H1 (cell line): ENCODE measurements at regions not wholly inside any gene's neighbourhood (a gene's known extent, or its start where the extent isn't known, plus 50 kb on each side); places are given as distances from the start of the nearest gene placed in this dataset.

Experiments
- CTCF ChIA-PET: fragments of 300-600 bp; sonication (Branson Sonifier 250); formaldehyde crosslinking; loops from one replicate; lab custom pipeline; 2021; ENCODE audit not compliant: partially characterized antibody; lab: Charles Lee
- POLR2A ChIA-PET: fragments of 300-600 bp; sonication (Branson Sonifier 250); formaldehyde crosslinking; loops from one replicate; lab custom pipeline; 2021; ENCODE audit warnings: inconsistent platforms; ENCODE audit not compliant: partially characterized antibody; lab: Charles Lee
- DNase-seq, 2 experiments: peaks; one replicate each; pipeline versions ENCODE4 v3.0.0 to v3.0.0-alpha.2; 2010 to 2022; ENCODE audit warnings: low spot score in 2 of 2, low read depth in 1 of 2, mixed read lengths in 1 of 2
- FAIRE-seq: peaks from 2 replicates; lab custom pipeline; 2011; peaks lifted over from hg19 to GRCh38; lab: Jason Lieb, UNC
- H2AFZ ChIP-seq: 2 replicates; pipeline ENCODE4 v1.8.1; 2012; ENCODE audit warnings: low read length, inconsistent platforms
- H2AK5ac ChIP-seq: 2 replicates; pipeline ENCODE4 v1.6.1; 2013; ENCODE audit warnings: low read depth, low read length
- H2BK120ac ChIP-seq: replicated peaks from 2 replicates; pipeline ENCODE3; 2013; ENCODE audit warnings: low read depth, low read length, inconsistent platforms
- H2BK12ac ChIP-seq: 2 replicates; pipeline ENCODE4 v1.6.1; 2013; ENCODE audit warnings: low read depth, low read length
- H2BK15ac ChIP-seq: 2 replicates; pipeline ENCODE4 v1.6.1; 2013; ENCODE audit warnings: low read length
- H2BK20ac ChIP-seq: 2 replicates; pipeline ENCODE4 v1.6.1; 2013; ENCODE audit warnings: low read length
- H2BK5ac ChIP-seq: 2 replicates; pipeline ENCODE4 v1.6.1; 2013; ENCODE audit warnings: low read depth, low read length
- H3K14ac ChIP-seq: 2 replicates; pipeline ENCODE4 v1.6.1; 2013; ENCODE audit warnings: inconsistent platforms; ENCODE audit not compliant: insufficient read length
- H3K18ac ChIP-seq: 2 replicates; pipeline ENCODE4 v1.6.1; 2013; ENCODE audit warnings: low read length; ENCODE audit errors: extremely low read depth
- H3K23ac ChIP-seq: 2 replicates; pipeline ENCODE4 v1.6.1; 2013; ENCODE audit warnings: inconsistent platforms; ENCODE audit not compliant: insufficient read length
- H3K23me2 ChIP-seq: 2 replicates; pipeline ENCODE4 v1.6.1; 2013; ENCODE audit warnings: low read depth, low read length
- H3K27ac ChIP-seq: 2 replicates; pipeline ENCODE4 v1.6.1; 2011; ENCODE audit warnings: low read depth, low read length, inconsistent platforms
- H3K27me3 ChIP-seq, 4 experiments: replicated peaks in 1 of 4; 1 replicate in 1 of 4; 2 replicates in 3 of 4; pipeline versions ENCODE4 v1.6.1 to v1.8.1; 2011 to 2013; ENCODE audit warnings: low read length in 3 of 4, mild to moderate bottlenecking in 3 of 4, inconsistent platforms in 2 of 4, mixed read lengths in 2 of 4, moderate library complexity in 1 of 4; ENCODE audit not compliant: control insufficient read depth in 3 of 4, insufficient read depth in 3 of 4; ENCODE audit errors: extremely low read depth in 1 of 4
- H3K36me3 ChIP-seq, 4 experiments: 2 replicates each; pipeline versions ENCODE4 v1.6.1 to v1.8.1; 2011 to 2013; ENCODE audit warnings: mild to moderate bottlenecking in 4 of 4, low read length in 3 of 4, moderate library complexity in 2 of 4, control low read depth in 1 of 4, inconsistent platforms in 1 of 4; ENCODE audit not compliant: insufficient read depth in 4 of 4, control insufficient read depth in 2 of 4
- H3K4ac ChIP-seq: replicated peaks from 2 replicates; pipeline ENCODE3; 2013; ENCODE audit warnings: low read length, low read depth, mixed read lengths, inconsistent platforms; ENCODE audit not compliant: insufficient read length
- H3K4me1 ChIP-seq, 4 experiments: replicated peaks in 1 of 4; 1 replicate in 1 of 4; 2 replicates in 3 of 4; pipeline versions ENCODE4 v1.6.1 to v1.8.1; 2011 to 2013; ENCODE audit warnings: low read length in 3 of 4, inconsistent platforms in 2 of 4, mixed read lengths in 1 of 4; ENCODE audit not compliant: insufficient read depth in 4 of 4, control insufficient read depth in 3 of 4
- H3K4me2 ChIP-seq, 2 experiments: 2 replicates each; pipeline versions ENCODE4 v1.6.1 to v1.8.1; 2011 to 2013; ENCODE audit warnings: low read depth in 2 of 2, low read length in 2 of 2, control low read depth in 1 of 2, inconsistent platforms in 1 of 2, mild to moderate bottlenecking in 1 of 2; ENCODE audit not compliant: insufficient read depth in 1 of 2
- H3K4me3 ChIP-seq, 4 experiments: fragments of 200-600, 300-600 bp in 1 of 4; sonication (generic), shearing (Covaris generic), sonication (Bioruptor Twin) in 1 of 4; 2 replicates each; pipeline versions ENCODE4 v1.5.1 to v1.8.1; 2011 to 2016; ENCODE audit warnings: low read length in 4 of 4, low read depth in 3 of 4, control low read depth in 2 of 4, inconsistent platforms in 2 of 4, mild to moderate bottlenecking in 2 of 4, mixed read lengths in 1 of 4, moderate library complexity in 1 of 4; ENCODE audit not compliant: insufficient read depth in 2 of 4; ENCODE audit errors: extremely low read depth in 1 of 4
- H3K56ac ChIP-seq: replicated peaks from 2 replicates; pipeline ENCODE3; 2013; ENCODE audit warnings: low read depth, mild to moderate bottlenecking, mixed read lengths, low read length, inconsistent platforms; ENCODE audit not compliant: insufficient read length
- H3K79me1 ChIP-seq: 2 replicates; pipeline ENCODE4 v1.6.1; 2013; ENCODE audit warnings: low read depth, low read length, control low read depth
- H3K79me2 ChIP-seq, 2 experiments: 2 replicates each; pipeline versions ENCODE4 v1.6.1 to v1.8.1; 2012 to 2013; ENCODE audit warnings: low read length in 2 of 2, mild to moderate bottlenecking in 2 of 2, inconsistent platforms in 1 of 2; ENCODE audit not compliant: insufficient read depth in 2 of 2, control insufficient read depth in 1 of 2
- H3K9ac ChIP-seq, 4 experiments: replicated peaks in 1 of 4; 1 replicate in 1 of 4; 2 replicates in 3 of 4; pipeline versions ENCODE4 v1.6.1 to v1.8.1; 2011 to 2013; ENCODE audit warnings: low read depth in 3 of 4, low read length in 3 of 4, control low read depth in 2 of 4, mild to moderate bottlenecking in 2 of 4, moderate library complexity in 2 of 4, inconsistent platforms in 1 of 4; ENCODE audit errors: extremely low read depth in 1 of 4
- H3K9me3 ChIP-seq, 2 experiments: 2 replicates each; pipeline versions ENCODE4 v1.6.1 to v1.8.1; 2012 to 2013; ENCODE audit warnings: mild to moderate bottlenecking in 2 of 2, moderate library complexity in 2 of 2, control low read depth in 1 of 2, inconsistent platforms in 1 of 2, low read depth in 1 of 2, low read length in 1 of 2, mixed read lengths in 1 of 2; ENCODE audit not compliant: insufficient read depth in 2 of 2
- H4K20me1 ChIP-seq, 2 experiments: replicated peaks in 1 of 2; 2 replicates each; pipeline versions ENCODE3 to v1.8.1; 2011 to 2013; ENCODE audit warnings: inconsistent platforms in 2 of 2, low read length in 2 of 2, mild to moderate bottlenecking in 1 of 2; ENCODE audit not compliant: insufficient read depth in 2 of 2, control insufficient read depth in 1 of 2
- H4K5ac ChIP-seq: 2 replicates; pipeline ENCODE4 v1.6.1; 2013; ENCODE audit warnings: low read length, low read depth, mixed read lengths, inconsistent platforms; ENCODE audit not compliant: insufficient read length
- H4K8ac ChIP-seq: 2 replicates; pipeline ENCODE4 v1.8.0; 2013; ENCODE audit warnings: mild to moderate bottlenecking, moderate library complexity, low read length, inconsistent platforms; ENCODE audit not compliant: insufficient read depth; ENCODE audit errors: extremely low read depth
- H4K91ac ChIP-seq: replicated peaks from 2 replicates; pipeline ENCODE3; 2013; ENCODE audit warnings: low read length, mixed read lengths, inconsistent platforms; ENCODE audit not compliant: insufficient read length
- CBX5 ChIP-seq: fragments of 300-800, 300-1000 bp; sonication (generic); IDR thresholded peaks from 2 replicates; pipeline ENCODE4 v1.7.1; 2016; ENCODE audit warnings: antibody characterized with exemption, low read length, low read depth
- KDM1A ChIP-seq: fragments of 200-600, 300-600 bp; sonication (generic); IDR thresholded peaks from 2 replicates; pipeline ENCODE4 v1.7.1; 2016; ENCODE audit warnings: mild to moderate bottlenecking, low read length, borderline replicate concordance
- KDM5A ChIP-seq: fragments of 200-600 bp; IDR thresholded peaks from 2 replicates; pipeline ENCODE4 v1.7.1; 2012; ENCODE audit warnings: mild to moderate bottlenecking, low read length, inconsistent platforms, mixed read lengths
- NANOG ChIP-seq: IDR thresholded peaks from 2 replicates; pipeline ENCODE4 v1.6.1; 2011; ENCODE audit warnings: low read length, low read depth, mild to moderate bottlenecking, inconsistent platforms; ENCODE audit not compliant: insufficient read depth, poor library complexity, severe bottlenecking
- PHF8 ChIP-seq: fragments of 200-600 bp; sonication (generic); conservative IDR thresholded peaks from 2 replicates; pipeline ENCODE4 v1.7.1; 2012; ENCODE audit warnings: low read depth, mild to moderate bottlenecking, inconsistent platforms, low read length, moderate library complexity
- SP4 ChIP-seq: IDR thresholded peaks from 2 replicates; pipeline ENCODE4 v1.6.1; 2012; ENCODE audit warnings: low read length, inconsistent platforms
- SRF ChIP-seq: IDR thresholded peaks from 2 replicates; pipeline ENCODE4 v1.6.1; 2011; ENCODE audit warnings: mild to moderate bottlenecking, low read depth, low read length, moderate library complexity
- WGBS, 2 experiments: shearing (Covaris generic) in 1 of 2; methylation state at CpG; one replicate each; pipeline versions ENCODE4 v1.1.6 to v1.1.7; 2013 to 2015; ENCODE audit warnings: low lambda C conversion rate in 2 of 2, mixed read lengths in 2 of 2, inconsistent platforms in 1 of 2, low coverage in 1 of 2, missing lambda C conversion rate in 1 of 2; ENCODE audit not compliant: insufficient replicate concordance in 2 of 2, insufficient coverage in 1 of 2, insufficient read length in 1 of 2; ENCODE audit errors: extremely low coverage in 1 of 2, missing lambda C conversion rate in 1 of 2; 5-methylcytosine and 5-hydroxymethylcytosine counted together
- TF ChIP-seq, protein P1 (sequence below): IDR thresholded peaks from 2 replicates; pipeline ENCODE4 v1.6.1; 2011; ENCODE audit warnings: low read length, improper control_type of control experiment

DNA sequence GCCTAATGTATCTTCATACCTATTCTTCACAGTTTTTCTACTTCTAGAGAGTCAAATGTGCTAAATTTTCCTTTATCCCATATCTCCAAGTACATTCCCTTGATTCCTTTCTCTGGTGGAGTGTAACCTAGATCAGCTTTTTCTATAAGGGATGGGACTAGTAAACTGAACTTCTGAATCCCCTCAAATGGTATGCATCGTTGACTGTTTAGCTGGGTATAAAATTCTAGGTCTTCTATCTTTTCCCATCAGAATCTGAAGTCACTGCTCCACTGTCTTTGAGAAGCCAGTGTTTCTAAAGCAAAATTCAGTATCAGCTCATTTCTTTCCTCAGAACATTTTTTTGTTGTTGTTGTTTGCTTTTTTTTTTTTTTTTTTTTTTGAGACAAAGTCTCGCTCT lies 1256.8 kb downstream of the BRD1 start:
- no peak overlapping the region for H2BK5ac ChIP-seq
- FAIRE-seq, result no peak
- H4K91ac ChIP-seq, result no peak overlapping the region
- no peak overlapping the region for H3K4me3 ChIP-seq
- no peak overlapping the region for H2BK15ac ChIP-seq
- H4K5ac ChIP-seq, result no peak overlapping the region
- H3K56ac ChIP-seq, result no peak overlapping the region
- H3K79me2 ChIP-seq, result no peaks in the 10 kb centered on the region; a peak in 1 of 4 replicates
- peaks cover 4 to 10% of the 10 kb centered on the region in 2 experiments for H3K9me3 ChIP-seq
- H4K8ac ChIP-seq, result no peak overlapping the region
- no peaks in the 10 kb centered on the region; the same call in 1 of the 2 replicates for H3K79me1 ChIP-seq
- no peak overlapping the region for H2AK5ac ChIP-seq
- 81% methylated on average over 1 of the region's 2 CpGs; no CpG with 5 or more reads in 1 of the 2 experiments for WGBS, 2 experiments
- no peak overlapping the region for H3K4me2 ChIP-seq
- no peak for TF ChIP-seq KDM1A
- TF ChIP-seq SP4, result no peak
- TF ChIP-seq SRF, result no peak
- no peak for TF ChIP-seq PHF8
- TF ChIP-seq, protein P1, sequence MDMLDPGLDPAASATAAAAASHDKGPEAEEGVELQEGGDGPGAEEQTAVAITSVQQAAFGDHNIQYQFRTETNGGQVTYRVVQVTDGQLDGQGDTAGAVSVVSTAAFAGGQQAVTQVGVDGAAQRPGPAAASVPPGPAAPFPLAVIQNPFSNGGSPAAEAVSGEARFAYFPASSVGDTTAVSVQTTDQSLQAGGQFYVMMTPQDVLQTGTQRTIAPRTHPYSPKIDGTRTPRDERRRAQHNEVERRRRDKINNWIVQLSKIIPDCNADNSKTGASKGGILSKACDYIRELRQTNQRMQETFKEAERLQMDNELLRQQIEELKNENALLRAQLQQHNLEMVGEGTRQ, result no peak
- TF ChIP-seq NANOG, result no peak
- TF ChIP-seq CBX5, result no peak
- TF ChIP-seq KDM5A, result no peak
- no peak overlapping the region for H3K4ac ChIP-seq
- peaks cover 4% of the 10 kb centered on the region; the same call in 1 of the 2 replicates for H3K23me2 ChIP-seq
- H3K9ac ChIP-seq, result no peak overlapping the region
- H3K18ac ChIP-seq, result no peak overlapping the region
- H2BK20ac ChIP-seq, result no peak overlapping the region
- DNase-seq, result no peak
- peaks cover 0 to 8% (median 1%) of the 10 kb centered on the region in 4 experiments; a peak in 2 of 7 replicates for H3K27me3 ChIP-seq
- no peak overlapping the region for H2BK12ac ChIP-seq
- peaks cover 0 to 3% (median under 1%) of the 10 kb centered on the region in 4 experiments; a peak in 1 of 7 replicates for H3K4me1 ChIP-seq
- H3K14ac ChIP-seq, result no peak overlapping the region
- H2AFZ ChIP-seq, result no peak overlapping the region
- no peaks in the 10 kb centered on the region; a peak in 1 of 8 replicates for H3K36me3 ChIP-seq
- H2BK120ac ChIP-seq, result no peak overlapping the region
- POLR2A ChIA-PET, result no interaction called here
- no peak overlapping the region for H3K23ac ChIP-seq
- CTCF ChIA-PET, result no interaction called here
- peaks cover 3 to 11% of the 10 kb centered on the region in 2 experiments for H4K20me1 ChIP-seq
- no peak overlapping the region for H3K27ac ChIP-seq
